NAMALWA (cell line): ENCODE measurements at regions not wholly inside any gene's neighbourhood (a gene's known extent, or its start where the extent isn't known, plus 50 kb on each side); places are given as distances from the start of the nearest gene placed in this dataset.

ENCODE experiments used
- DNase-seq: peaks from one replicate; pipeline ENCODE4 v3.0.0-alpha.2; 2015; ENCODE audit warnings: low spot score

DNA sequence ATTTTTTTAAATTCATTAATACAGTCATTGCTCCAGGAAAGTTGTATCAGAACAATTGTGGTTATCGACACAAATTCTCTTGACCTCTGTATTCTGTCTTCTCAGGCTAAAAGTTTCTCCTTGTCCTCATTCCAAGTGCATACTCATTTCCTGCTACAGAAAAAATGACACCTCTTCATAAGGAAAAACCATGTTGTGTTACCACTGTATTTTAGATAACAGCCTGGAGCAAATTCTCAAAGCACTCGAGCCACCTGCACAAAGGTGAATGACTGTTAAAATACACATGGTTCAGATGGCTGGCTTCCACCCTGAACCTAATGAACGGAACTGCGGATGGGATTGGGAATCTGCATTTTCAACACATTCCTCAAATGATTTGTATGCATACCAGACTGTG is 586.5 kb downstream of the EPHA4 start:
- no peak for DNase-seq

DNA sequence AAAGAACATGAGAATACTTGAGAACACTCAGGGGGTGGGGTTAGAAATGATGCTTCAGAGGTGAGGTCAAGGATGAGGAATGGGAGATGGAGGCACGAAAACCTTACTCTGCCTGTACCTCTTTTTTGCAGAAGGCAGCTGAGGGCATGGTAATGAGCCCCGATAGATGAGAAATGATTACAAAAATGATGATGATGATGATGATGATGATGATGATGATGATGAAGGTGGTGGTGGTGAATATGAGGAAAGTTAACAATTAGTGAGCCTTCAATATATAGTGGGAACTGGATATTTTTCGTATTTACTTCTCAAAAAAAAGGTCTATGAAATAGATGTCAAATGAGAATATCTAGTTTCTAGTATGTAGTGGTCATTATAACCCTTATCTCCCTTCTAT is 584.3 kb downstream of the EPHA4 start:
- DNase-seq: no peak

DNA sequence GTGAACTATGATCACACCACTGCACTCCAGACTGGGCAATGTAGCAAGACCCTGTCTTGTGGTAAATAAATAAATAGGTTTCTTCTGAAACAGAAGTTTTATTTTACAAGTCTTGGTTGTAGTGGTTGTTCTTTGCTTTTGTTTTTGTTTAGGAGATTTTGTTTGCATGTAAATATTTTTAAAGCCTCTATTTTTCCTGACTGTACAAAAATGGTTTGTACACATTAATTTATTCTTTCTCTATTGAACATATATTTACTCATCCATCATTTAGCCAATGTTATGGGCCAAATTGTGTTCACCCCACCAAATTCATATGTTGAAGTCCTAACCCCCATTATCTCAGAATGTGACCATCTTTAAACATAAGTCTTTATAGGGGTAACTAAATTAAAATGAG is 580.1 kb downstream of the EPHA4 start:
- no peak for DNase-seq

DNA sequence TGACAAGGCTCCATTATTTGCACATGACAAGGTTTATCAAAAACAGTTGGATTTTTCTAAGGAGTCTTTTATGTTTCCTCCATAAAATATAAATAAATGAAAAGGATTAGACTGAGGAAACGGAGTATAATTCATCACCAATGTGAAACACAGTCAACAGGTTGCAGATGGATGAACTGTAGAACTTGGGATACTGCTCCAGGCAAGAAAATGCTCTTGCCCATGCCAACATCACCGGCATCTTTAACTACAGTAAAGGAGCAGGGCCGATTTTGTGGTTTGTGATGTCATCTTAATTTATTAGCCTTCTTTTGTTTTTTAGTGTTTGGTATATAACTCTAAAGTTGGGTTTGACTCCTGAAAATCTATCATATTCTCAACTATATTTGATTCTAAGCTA is 577.3 kb downstream of the EPHA4 start:
- DNase-seq: no peak

DNA sequence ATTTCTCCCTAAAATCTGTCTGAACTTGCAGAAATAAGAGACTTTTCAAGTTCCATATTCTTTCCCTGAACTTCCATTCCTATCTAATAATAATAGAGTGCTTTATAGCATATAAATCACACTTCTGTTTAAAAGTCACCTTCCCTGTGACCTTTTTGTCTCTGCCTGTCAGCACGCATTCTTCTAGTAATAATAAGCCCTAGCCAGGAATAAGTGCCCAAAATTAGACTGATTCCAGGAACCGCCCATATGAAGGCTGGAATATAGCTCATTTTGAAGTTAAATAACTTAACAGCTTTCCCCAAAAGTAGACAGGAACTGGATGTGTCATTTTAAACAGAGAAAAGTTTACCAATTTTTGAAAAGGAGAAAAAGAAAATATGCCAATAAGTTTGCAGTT is 576.5 kb downstream of the EPHA4 start:
- DNase-seq: no peak

DNA sequence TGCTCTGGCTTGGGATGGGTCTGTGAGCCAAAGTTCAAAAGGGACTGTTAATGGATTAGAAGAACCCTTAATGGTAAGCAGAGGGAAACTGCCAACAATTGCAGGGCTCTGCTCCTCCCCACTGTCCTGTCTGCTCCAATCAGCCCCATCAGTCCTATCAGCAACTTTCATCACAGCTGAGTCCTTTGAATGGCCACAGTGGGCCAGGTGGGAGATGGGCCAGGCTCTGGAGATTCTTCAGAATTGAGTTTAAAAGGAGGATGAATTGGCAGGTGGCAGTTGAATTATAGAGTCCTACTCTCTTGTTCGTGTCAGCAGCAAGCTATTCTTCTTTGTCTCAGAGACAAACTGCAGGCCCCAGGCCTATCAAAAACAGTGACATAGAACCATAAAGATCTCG is 573.9 kb downstream of the EPHA4 start:
- DNase-seq: no peak

DNA sequence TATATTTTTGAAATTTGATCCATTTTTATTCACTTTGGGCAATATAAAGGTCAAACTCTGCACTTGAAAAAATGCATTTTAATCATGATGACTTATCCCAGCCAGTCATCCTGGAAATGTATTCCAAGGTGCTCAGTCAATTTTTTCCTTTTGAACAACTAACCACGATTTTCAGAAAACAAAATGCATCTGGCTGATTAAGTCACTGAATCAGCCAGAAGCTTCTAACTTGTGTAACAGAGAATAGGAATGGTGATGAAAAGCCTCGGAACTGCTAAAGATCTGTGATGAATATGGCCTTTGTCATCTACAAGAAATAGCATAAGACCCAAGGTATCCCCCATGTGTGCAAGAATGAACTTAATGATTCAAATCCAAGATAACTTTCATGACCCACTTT is 572.7 kb downstream of the EPHA4 start:
- no peak for DNase-seq

DNA sequence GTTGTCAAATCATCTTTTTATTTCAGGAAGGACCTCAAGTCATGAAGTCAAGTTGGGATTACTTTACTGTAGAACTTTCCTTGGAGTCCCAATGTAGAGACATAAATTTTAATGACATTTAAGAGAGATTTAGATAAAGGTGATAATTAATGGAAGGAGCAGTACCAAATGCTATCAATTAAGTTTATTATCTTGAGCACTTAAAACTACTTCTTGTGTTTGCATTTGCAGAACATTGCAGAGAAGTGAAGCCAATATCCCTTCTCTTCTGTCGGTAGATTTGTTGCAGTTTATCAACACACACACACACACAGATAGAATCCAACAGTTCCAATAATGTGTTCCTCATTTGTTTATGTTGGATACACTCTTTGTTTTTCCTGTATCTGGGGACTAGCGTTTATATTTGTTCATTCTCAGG is 570.7 kb downstream of the EPHA4 start:
- DNase-seq: no peak

DNA sequence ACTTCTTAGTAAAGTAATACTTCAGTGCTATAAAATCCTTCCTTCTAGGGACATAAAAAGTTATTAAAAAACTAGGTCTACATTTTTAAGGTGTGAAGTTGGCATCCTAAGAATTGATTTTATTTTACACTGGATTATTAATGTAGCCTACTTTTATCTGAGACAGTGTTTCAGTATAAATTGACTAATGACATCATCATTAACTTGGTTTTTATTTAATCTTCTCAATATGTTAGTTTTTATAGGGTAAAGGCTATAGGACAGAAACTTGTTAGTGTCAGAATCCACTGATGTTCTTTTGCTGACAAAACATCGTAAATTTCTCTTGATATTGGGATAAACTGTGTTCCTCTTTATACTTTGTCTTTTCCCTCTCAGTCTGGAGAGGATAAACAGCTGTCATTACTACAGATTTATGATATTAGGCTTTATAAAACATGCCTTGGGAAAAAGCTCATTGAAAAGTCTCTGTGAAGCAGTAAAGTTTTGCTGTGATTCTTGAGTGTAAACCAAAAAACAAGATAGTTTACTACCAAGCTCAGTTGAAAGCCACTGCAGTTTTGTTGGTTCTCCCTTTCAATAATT is 569.9 kb downstream of the EPHA4 start:
- DNase-seq: no peak

DNA sequence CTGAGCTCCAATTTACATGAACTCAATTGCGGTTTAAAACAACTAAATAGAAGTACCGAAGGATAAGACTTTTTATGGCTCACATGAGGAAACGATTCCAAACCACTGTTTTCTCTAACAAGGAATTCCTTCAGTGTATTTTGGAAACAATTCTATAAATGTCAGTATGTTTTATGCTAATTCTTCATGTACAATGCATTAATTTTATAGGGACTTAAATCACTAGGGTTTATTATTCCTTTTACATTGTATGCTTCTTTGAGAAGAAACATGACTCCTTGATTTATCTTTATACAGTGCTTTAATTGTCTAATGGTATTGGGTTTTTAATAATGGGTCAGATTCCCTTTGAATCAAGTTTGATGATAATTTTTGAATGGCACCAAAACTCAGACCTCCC is 566.8 kb downstream of the EPHA4 start:
- no peak for DNase-seq

DNA sequence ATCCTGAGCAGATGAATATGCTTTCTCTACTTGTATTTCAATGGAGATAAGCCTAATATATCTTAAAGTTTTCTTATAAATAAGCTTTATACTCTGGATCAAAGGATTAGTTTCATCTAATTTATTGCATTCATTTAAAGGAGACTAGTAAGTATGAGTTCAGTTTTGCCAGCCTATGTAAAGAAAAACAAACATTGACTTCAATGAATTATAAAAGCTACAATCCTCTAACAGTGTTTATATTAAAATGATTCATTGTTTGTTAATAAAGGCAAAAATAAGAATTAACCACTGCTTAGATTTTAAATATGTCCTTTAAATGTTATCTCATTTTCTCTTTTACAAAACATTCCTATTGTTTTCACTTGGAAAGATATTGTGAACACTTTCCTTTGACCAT is 566.0 kb downstream of the EPHA4 start:
- DNase-seq: no peak

DNA sequence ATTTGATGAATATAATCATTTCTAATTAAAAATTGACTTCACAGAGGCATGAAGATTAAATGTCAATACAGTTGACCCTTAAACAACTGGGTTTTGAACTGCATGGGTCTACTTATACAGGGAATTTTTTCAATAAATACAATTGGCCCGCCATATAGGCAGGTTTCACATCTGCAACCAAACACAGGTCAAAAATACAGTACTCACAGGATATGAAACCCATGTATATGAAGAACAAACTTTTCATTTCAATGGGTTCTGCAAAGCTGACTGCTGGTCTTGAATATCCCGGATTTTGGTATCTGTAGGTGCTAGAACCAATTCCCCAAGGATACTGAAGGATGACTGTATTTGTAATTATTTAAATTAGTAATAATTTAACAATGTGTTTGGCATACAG is 555.6 kb downstream of the EPHA4 start:
- DNase-seq: no peak

DNA sequence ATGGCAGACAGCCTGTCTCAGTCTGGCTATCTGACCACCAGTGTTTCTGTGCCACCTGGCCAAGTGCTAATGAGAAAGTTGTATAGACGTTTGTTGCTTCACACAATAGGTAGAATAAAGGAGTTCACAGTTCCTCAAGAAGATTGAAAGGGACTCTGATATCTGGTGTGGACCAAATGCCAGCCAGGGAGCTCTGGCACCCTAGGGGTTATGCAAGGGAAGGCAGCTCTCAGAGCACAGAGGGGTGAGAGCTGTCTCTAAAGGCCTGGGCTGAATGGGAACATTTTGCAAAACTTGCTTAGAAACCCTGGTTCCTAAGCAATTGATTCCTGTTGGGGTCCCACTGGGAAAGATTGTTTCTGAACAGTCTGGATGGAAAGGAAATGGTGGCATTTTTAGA is 553.8 kb downstream of the EPHA4 start:
- no peak for DNase-seq

DNA sequence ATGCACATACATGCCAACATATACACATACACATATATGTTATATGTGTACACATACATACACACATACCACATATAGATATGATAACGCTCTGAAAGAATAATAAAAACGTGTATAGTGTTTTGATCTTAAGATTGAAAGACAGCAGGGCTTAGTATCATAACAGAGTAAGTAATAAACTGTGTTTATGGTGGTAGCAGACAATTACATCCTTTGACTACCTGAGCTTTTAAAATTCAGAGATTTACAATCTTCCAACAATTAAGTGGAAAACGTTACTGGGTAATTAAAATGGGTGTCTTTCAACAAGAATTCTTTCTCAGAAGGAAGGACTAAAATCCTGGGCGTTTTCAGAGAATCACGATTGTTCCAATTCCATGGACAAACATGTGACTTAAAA is 552.4 kb downstream of the EPHA4 start:
- no peak for DNase-seq

DNA sequence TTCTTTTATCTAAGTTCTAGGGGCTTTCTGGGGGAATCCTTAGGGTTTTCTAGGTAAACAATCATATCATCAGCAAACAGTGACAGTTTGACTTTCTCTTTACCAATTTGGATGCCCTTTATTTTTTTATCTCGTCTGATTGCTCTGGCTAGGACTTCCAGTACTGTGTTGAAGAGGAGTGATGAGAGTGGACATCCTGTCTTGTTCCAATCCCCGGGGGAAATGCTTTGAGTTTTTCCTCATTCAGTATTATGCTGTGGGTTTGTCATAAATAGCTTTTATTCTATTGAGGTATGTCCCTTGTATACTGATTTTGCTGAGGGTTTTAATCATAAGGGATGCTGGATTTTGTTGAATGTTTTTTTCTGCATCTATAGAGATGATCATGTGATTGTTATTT is 549.5 kb downstream of the EPHA4 start:
- no peak for DNase-seq

DNA sequence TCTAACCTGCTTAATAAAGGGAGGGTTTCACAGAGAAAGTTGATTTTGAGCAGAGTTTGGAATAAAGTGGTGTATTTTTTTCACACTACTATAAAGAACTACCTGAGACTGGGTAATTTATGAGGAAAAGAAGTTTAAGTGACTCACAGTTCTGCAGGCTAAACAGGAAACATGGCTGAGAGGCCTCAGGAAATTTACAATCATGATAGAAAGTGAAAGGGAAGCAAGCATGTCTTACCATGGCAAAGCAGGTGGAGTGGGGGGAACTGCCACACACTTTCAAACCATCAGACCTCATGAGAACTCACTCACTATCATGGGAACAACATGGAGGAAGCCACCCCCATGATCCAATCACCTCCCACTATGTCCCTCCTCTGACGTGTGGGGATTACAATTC is 546.7 kb downstream of the EPHA4 start:
- DNase-seq: peak; percentile 58

DNA sequence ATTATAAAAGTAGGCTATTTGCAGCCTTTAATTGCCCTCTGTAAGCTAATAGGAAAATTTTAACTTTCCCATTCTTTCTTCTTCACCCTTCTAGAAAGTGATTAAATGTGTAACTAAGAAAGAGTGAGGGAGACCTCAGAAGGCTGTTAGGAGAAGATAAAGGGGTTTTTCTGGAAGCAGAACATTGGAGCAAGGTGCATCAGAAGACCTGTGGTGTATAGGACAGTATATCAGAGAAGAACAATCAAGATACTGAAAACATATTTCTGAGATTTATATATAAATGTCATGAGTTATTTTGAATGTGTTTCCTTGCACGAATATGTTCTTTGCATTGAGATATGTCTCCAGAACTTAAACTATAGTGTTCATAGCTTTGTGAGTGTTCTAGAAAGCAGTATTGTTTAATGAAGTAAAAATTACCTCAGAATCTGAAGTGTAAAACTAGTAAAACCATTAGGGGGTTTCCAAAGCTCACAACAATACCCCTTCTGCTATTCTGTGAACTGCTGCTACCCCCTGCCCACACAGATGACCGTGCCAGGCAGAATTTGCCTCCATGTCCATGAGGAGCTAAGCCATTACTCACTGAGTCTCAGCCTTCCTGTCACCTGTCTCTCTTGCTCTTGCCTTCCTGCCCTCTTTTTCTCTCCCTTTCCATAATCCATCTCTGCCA is 537.9 kb downstream of the EPHA4 start:
- no peak for DNase-seq

DNA sequence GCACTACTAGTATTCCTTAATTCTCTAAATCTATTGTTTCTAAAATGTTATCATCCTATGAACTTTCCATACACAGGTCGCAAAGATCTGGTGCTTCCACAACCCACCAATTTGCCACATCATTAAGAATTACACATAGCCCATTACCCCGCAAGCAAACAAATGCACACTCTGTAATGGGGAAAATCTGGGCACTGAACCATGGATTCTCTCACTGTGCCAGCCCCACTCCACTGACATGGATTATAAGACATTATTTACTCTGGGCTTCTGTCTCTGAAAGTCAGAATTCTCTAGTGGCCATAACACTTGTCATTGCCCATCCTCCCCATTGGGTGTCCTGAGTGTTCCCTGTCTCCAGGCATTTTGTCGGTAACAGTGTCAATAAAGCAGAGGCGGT is 537.1 kb downstream of the EPHA4 start:
- DNase-seq: no peak

DNA sequence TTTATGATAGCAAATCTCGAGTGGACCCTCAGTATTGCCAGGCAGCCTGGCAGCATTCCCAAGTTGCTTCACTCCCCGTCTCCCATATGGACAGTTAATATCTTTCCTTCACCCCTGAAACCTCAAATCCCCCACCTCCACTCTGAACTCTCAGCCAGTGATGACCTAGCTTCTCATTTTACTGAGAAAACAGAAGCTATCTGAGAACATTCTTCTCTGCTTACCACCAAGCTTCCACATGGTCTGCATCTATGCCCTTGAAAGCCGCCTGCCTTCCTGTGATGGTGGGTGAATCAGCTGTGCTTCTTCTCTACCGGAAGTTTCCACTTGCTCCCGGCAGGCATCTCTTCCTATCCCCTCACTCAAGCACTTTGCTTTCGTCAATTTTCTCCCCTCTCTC is 529.2 kb downstream of the EPHA4 start:
- DNase-seq: no peak

DNA sequence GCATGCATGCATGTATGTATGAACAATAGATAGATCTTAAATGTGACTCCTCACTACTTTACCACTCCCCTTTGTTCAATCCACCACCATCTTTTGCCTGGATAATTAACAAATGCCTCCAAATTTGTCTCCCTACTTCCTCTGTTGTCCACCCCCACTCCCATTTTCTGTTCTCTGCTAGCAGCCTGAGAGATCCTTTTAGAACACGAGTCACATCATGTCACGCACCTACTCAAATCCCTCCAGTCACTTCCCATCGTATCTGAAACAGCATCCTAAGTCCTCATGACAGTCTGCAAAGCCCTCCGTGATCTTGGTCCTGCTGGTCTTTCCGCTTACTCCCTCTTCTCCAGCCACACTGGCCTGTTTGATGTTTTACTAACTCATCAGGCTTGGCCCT is 527.3 kb downstream of the EPHA4 start:
- DNase-seq: no peak

DNA sequence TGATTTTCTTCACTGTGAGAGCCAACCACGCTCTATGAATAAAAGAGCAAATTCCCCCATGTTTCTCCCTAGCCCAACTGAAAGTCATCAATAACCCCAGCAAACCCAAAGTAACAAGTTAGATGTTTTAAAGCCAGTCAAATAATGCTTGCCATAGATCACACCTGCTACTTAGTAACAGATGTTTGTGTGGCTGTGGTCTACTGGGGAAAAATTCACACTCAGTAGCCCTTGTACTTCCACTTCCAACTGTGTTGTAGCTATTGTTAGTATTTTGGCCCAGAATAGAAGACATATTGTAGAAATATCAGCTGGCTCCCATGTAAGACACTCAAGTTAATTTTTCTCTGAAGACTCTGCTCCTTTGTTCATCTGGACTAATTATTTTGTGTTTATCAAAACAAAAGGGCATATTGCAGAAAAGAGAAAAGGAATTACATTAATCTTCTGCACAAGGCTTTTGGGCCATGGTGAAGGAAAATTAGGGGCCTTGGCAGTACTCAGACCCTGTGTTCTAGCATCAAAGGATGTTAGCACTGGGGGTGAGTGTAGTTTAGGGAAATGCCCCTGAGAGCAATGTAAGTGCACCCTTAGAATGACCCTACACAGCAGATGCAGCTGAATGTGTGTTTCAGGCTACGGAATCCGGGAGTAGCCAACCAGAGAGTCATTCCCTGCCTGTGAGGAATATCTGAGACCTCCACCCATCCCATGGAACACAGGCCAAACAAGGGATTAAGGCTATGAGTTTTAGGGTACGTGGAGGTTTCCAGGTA is 521.9 kb downstream of the EPHA4 start:
- peak; percentile 49 for DNase-seq

DNA sequence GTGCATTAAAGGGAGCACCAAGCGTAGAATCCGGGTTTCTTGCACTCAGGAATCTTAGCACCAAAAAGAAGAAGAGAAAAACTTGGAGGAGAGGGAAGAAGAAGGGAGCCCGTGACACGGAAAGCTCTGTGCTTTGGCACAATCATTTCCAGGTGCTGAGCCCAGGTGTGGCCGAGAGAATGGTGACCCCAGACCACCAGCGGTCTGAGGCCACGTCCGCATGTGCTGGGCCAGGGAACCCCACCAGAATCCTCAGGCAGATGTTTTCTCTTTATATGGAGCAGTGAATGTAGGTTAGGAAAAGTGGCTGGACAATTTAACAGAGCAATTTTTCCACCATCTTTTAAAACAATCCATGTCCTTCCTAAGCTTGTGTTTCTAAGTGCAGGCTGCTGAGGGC is 520.9 kb downstream of the EPHA4 start:
- no peak for DNase-seq

DNA sequence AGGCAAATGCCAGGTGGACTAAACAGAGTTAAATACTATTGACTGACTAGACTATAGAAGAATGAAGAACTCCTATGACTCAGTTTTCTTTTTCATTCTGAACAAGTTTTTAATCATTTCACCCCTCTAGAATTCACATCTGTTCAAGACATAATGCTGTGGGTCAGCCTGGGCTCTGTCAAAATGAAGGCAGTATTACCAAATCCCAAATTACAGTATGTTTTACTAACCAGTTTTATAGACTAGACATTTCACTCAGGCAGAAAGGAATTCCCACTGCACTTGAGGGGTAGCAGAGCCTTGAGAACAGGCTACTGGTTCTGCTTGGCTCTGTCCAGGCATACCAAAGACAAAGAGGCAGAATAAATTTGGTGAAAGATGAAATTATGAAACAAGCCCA is 511.7 kb downstream of the EPHA4 start:
- DNase-seq: no peak

DNA sequence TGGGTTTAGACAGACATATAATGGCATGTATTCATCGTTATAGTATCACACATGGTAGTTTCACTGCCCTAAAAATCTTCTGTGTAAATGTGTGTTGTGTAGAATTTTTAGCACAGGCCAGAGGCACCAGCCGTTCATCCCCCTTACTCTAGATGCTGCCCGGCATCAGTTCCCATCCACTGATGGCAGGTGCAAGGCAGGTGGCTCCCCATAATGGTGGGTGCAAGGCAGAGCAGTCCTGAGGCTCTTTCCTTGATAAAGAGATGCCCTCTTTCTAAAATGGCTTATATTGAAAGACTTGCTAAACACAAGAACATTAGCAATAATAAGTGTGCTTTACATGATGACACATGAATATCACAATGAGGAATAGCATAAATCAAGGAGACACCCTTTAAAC is 508.5 kb downstream of the EPHA4 start:
- DNase-seq: peak; percentile 71
